ENCODE measurements at regions not wholly inside any gene's neighbourhood (a gene's known extent, or its start where the extent isn't known, plus 50 kb on each side); places are given as distances from the start of the nearest gene placed in this dataset.
A peak's percentile ranks its signal among the peaks of the same experiment; 100 is the strongest.

- peak; percentile 58 for ATAC-seq (ENCODE audit: low read depth)
- intact Hi-C loops (cut with micrococcal nuclease) = no loop called here
- BruUV-seq (replicated peaks) = no TSS peak
These were observed 92.9 kb upstream of the CYP1B1 start for GRCh38 chr2:38168710-38169480.

More at GRCh38 chr2:38168710-38169480, 92.9 kb upstream of the CYP1B1 start:
- Histone ChIP-seq H3K9ac (ENCODE audit: low read depth, low read length) (no peak overlapping the region), H2BK20ac (ENCODE audit: low read depth, low read length) (peak overlapping the region; percentile 93), H2AK5ac (ENCODE audit: low read depth, low read length) (peak overlapping the region; percentile 75), H2AK9ac (replicated peaks; ENCODE audit: low read depth, low read length, poor library complexity) (peak overlapping the region; percentile 39), H3K27me3 (ENCODE audit: control insufficient read depth, insufficient read depth, low read length) (peaks cover 6% of the 10 kb centered on the region; the same call in 1 of the 2 replicates), H4K5ac (ENCODE audit: low read depth, low read length) (peak overlapping the region; percentile 8), H3K4ac (ENCODE audit: low read depth, low read length) (peak overlapping the region; percentile 34; the same call in 1 of the 2 replicates), H3K27ac (ENCODE audit: insufficient read depth, low read length) (no peak overlapping the region; the same call in 1 of the 2 replicates), H3K18ac (ENCODE audit: low read depth, low read length) (peak overlapping the region; percentile 10), H2BK120ac (ENCODE audit: low read depth, low read length) (peak overlapping the region; percentile 65), H3K23ac (ENCODE audit: low read depth, low read length) (no peak overlapping the region; the same call in 1 of the 2 replicates), H4K8ac (ENCODE audit: low read depth in 2 of 2, low read length in 2 of 2) (peak overlapping the region in 1 of 2 experiments; percentile 75; a peak in 1 of 4 replicates), H3K9me3 (ENCODE audit: control insufficient read depth, insufficient read depth, low read length) (0 out of 2 replicates have a peak, but pooled peaks cover 2% of the 10 kb centered on the region), H2BK5ac (ENCODE audit: low read depth, low read length, poor library complexity, severe bottlenecking) (peak overlapping the region; percentile 60), H3K4me3 (ENCODE audit: insufficient read depth, low read depth, low read length) (no peak overlapping the region), H4K20me1 (ENCODE audit: insufficient read depth, low read length) (no peaks in the 10 kb centered on the region), H2BK15ac (ENCODE audit: low read depth, low read length) (peak overlapping the region; percentile 72; the same call in 1 of the 3 replicates), H4K91ac (ENCODE audit: insufficient read depth, low read depth, low read length) (peak overlapping the region; percentile 77), H3K4me1 (ENCODE audit: control insufficient read depth, insufficient read depth, low read length) (peaks cover 14% of the 10 kb centered on the region), H2AFZ (replicated peaks; ENCODE audit: low read length, poor library complexity) (peak overlapping the region; percentile 29), H3K56ac (ENCODE audit: extremely low read depth, insufficient read depth, low read length) (no peak overlapping the region), H3K14ac (replicated peaks; ENCODE audit: low read depth, low read length) (peak overlapping the region; percentile 45), H3K4me2 (ENCODE audit: low read depth, low read length) (peak overlapping the region; percentile 28; the same call in 1 of the 2 replicates), H3K9me1 (ENCODE audit: insufficient read depth, low read length) (0 out of 2 replicates have a peak, but pooled peaks cover 7% of the 10 kb centered on the region), H3K36me3 (ENCODE audit: control insufficient read depth, insufficient read depth, low read length) (no peaks in the 10 kb centered on the region), H3K79me1 (ENCODE audit: low read depth in 1 of 2, low read length in 2 of 2) (no peaks in the 10 kb centered on the region)
- peak; percentile 69 for DNase-seq
- 83% methylated on average over 2 of the region's 5 CpGs; no CpG with 5 or more reads in 1 of the 2 experiments for WGBS, 2 experiments (ENCODE audit: extremely low coverage in 2 of 2, insufficient read length in 1 of 2)
- in situ Hi-C loops (cut with MboI; ENCODE audit: low sequenced_read_pairs) (no loop called here), dilution Hi-C loops (cut with HindIII; ENCODE audit: low sequenced_read_pairs, unreplicated experiment) (no loop called here)
- no peak for TF ChIP-seq MXI1 (IDR thresholded peaks at IDR 0.05; ENCODE audit: borderline replicate concordance, low read depth, low read length)
- TF ChIP-seq FOS (IDR thresholded peaks at IDR 0.05; ENCODE audit: low read depth, low read length) = no peak
- no peak for TF ChIP-seq RAD21 (IDR thresholded peaks at IDR 0.05; ENCODE audit: low read length)
- no peak for TF ChIP-seq MAFK (IDR thresholded peaks at IDR 0.05; ENCODE audit: low read depth, low read length)
- CTCF ChIA-PET = interaction anchor here (0.5 to 1.0 kb wide), 2 partner anchors 10 to 92 kb away, joined by 3 read pairs; no protein-coding TSS in a partner anchor
- POLR2A ChIA-PET (ENCODE audit: unreplicated experiment) = no interaction called here
